Epithelial cell of esophagus (primary cell): ENCODE measurements at regions not wholly inside any gene's neighbourhood (a gene's known extent, or its start where the extent isn't known, plus 50 kb on each side); places are given as distances from the start of the nearest gene placed in this dataset.

Source experiments
- DNase-seq: peaks from one replicate; pipeline ENCODE4 v3.0.0; 2010; ENCODE audit warnings: low read depth
- H3K4me3 ChIP-seq: 2 replicates; pipeline ENCODE4 v1.5.1; 2011; ENCODE audit warnings: mild to moderate bottlenecking, low read length, control low read depth
- CTCF ChIP-seq: IDR thresholded peaks from 2 replicates; pipeline ENCODE4 v1.5.1; 2011; ENCODE audit warnings: low read depth, mild to moderate bottlenecking, low read length, control low read depth, inconsistent platforms; ENCODE audit not compliant: insufficient read depth; ENCODE audit errors: missing control alignments

- no peak for TF ChIP-seq CTCF
- H3K4me3 ChIP-seq: no peak overlapping the region
- DNase-seq: peak; percentile 93
Observed at GRCh38 chr6:134464690-134465411, 146.9 kb upstream of the SGK1 start.

- TF ChIP-seq CTCF: no peak
Observed at GRCh38 chr6:134458857-134459657, 141.1 kb upstream of the SGK1 start.

GRCh38 chr6:134457941-134458340 is 140.0 kb upstream of the SGK1 start:
- TF ChIP-seq CTCF: no peak
- no peak overlapping the region for H3K4me3 ChIP-seq
- DNase-seq: no peak

More at GRCh38 chr6:134458857-134459657, 141.1 kb upstream of the SGK1 start:
- H3K4me3 ChIP-seq: no peak overlapping the region
- no peak for DNase-seq

- TF ChIP-seq CTCF: no peak
- H3K4me3 ChIP-seq: no peak overlapping the region
- no peak for DNase-seq
Observed at GRCh38 chr6:134456226-134456625, 138.3 kb upstream of the SGK1 start.

- no peak overlapping the region for H3K4me3 ChIP-seq
- DNase-seq: peak; percentile 45
- TF ChIP-seq CTCF: no peak
Observed at GRCh38 chr6:134455319-134455718, 137.4 kb upstream of the SGK1 start.

GRCh38 chr6:134454794-134455193 is 136.9 kb upstream of the SGK1 start:
- no peak overlapping the region for H3K4me3 ChIP-seq
- TF ChIP-seq CTCF: no peak
- no peak for DNase-seq
